Endothelial cell of umbilical vein (primary cell): ENCODE measurements at regions not wholly inside any gene's neighbourhood (a gene's known extent, or its start where the extent isn't known, plus 50 kb on each side); places are given as distances from the start of the nearest gene placed in this dataset.

Source experiments
- EZH2 ChIP-seq: IDR thresholded peaks from 2 replicates; pipeline ENCODE4 v1.6.1; 2012; ENCODE audit warnings: borderline replicate concordance, low read depth, mild to moderate bottlenecking, moderate library complexity, low read length, inconsistent platforms; ENCODE audit not compliant: severe bottlenecking
- GATA2 ChIP-seq: IDR thresholded peaks from 2 replicates; pipeline ENCODE4 v1.7.0; 2011; ENCODE audit warnings: low read depth, mild to moderate bottlenecking, moderate library complexity, mixed read lengths, low read length; ENCODE audit not compliant: insufficient read length, insufficient read depth
- JUN ChIP-seq: IDR thresholded peaks from 2 replicates; pipeline ENCODE4 v1.6.1; 2011; ENCODE audit warnings: borderline replicate concordance, low read depth; ENCODE audit not compliant: insufficient read length, insufficient read depth
- MYC ChIP-seq: IDR thresholded peaks from one replicate; pipeline ENCODE4 v1.6.1; 2011; ENCODE audit warnings: mild to moderate bottlenecking, low read depth, low read length
- POLR2A ChIP-seq: IDR thresholded peaks from 2 replicates; pipeline ENCODE4 v1.6.1; 2012; ENCODE audit warnings: low read depth, mild to moderate bottlenecking, control low read depth, low read length
- POLR2AphosphoS5 ChIP-seq: IDR thresholded peaks from 2 replicates; pipeline ENCODE4 v1.6.1; 2012; ENCODE audit warnings: low read depth, mild to moderate bottlenecking, control low read depth, low read length, moderate library complexity; ENCODE audit not compliant: insufficient read depth
- TF ChIP-seq, protein P1 (sequence below), 2 donors: IDR thresholded peaks; 1 replicate in 1 of 2; 2 replicates in 1 of 2; pipeline ENCODE4 v1.5.1; 2011; ENCODE audit warnings: low read length in 2 of 2, mild to moderate bottlenecking in 2 of 2, moderate library complexity in 2 of 2, control low read depth in 1 of 2, inconsistent platforms in 1 of 2, low read depth in 1 of 2; ENCODE audit not compliant: insufficient read depth in 1 of 2; ENCODE audit errors: extremely low read depth in 1 of 2
- TF ChIP-seq, protein P2 (sequence below): IDR thresholded peaks from 2 replicates; pipeline ENCODE4 v1.6.1; 2011; ENCODE audit not compliant: insufficient read depth, insufficient read length

DNA sequence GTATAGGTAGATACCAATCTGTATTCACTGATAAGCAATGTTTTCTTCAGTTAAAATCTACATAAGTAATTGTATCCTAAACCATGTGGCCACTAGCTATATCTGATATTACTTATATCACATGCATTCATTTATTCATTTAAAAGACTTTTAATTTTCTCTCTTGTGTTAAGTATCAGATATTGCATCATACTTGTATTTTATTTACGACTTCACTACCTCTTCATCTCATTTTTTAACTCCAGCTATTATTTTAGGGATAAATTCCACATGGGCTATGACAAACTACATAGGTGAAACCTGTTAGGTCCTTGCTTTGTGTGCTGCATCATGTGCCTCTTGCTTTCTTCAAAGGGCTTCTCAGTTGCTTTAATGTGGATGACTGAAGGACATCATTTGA is 1018.3 kb downstream of the ZPLD1 start:
- TF ChIP-seq EZH2 (no peak), POLR2A (no peak), POLR2AphosphoS5 (no peak), MYC (no peak), GATA2 (no peak), JUN (no peak)
- TF ChIP-seq, protein P1, sequence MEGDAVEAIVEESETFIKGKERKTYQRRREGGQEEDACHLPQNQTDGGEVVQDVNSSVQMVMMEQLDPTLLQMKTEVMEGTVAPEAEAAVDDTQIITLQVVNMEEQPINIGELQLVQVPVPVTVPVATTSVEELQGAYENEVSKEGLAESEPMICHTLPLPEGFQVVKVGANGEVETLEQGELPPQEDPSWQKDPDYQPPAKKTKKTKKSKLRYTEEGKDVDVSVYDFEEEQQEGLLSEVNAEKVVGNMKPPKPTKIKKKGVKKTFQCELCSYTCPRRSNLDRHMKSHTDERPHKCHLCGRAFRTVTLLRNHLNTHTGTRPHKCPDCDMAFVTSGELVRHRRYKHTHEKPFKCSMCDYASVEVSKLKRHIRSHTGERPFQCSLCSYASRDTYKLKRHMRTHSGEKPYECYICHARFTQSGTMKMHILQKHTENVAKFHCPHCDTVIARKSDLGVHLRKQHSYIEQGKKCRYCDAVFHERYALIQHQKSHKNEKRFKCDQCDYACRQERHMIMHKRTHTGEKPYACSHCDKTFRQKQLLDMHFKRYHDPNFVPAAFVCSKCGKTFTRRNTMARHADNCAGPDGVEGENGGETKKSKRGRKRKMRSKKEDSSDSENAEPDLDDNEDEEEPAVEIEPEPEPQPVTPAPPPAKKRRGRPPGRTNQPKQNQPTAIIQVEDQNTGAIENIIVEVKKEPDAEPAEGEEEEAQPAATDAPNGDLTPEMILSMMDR (IDR thresholded peaks at IDR 0.05; ENCODE audit: extremely low read depth in 1 of 2, insufficient read depth in 1 of 2, low read depth in 1 of 2, low read length in 2 of 2) = no peak
- TF ChIP-seq, protein P2, sequence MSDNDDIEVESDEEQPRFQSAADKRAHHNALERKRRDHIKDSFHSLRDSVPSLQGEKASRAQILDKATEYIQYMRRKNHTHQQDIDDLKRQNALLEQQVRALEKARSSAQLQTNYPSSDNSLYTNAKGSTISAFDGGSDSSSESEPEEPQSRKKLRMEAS = no peak
